GM13977 (cell line): ENCODE measurements at regions not wholly inside any gene's neighbourhood (a gene's known extent, or its start where the extent isn't known, plus 50 kb on each side); places are given as distances from the start of the nearest gene placed in this dataset.

Source experiments
- DNase-seq: peaks from one replicate; pipeline ENCODE4 v3.0.0; 2012; ENCODE audit warnings: low spot score
- in situ Hi-C: fragments of 300-500 bp; cut with MboI; formaldehyde crosslinking; loops from one replicate; pipeline ENCODE4 v1.12.0; 2022; ENCODE audit warnings: low sequenced_read_pairs, low pct_unique_long_range_greater_than_20kb, mixed read lengths, inconsistent platforms; ENCODE audit not compliant: unreplicated experiment
- TF ChIP-seq, protein P1 (sequence below): IDR thresholded peaks from 2 replicates; pipeline ENCODE4 v1.5.1; 2012; ENCODE audit warnings: mild to moderate bottlenecking, control low read depth; ENCODE audit not compliant: insufficient read depth; ENCODE audit errors: extremely low read depth, missing control alignments

GRCh38 chr7:131234719-131235488 is 92.8 kb upstream of the MKLN1 start:
- DNase-seq: no peak
- in situ Hi-C loops: no loop called here
- TF ChIP-seq, protein P1, sequence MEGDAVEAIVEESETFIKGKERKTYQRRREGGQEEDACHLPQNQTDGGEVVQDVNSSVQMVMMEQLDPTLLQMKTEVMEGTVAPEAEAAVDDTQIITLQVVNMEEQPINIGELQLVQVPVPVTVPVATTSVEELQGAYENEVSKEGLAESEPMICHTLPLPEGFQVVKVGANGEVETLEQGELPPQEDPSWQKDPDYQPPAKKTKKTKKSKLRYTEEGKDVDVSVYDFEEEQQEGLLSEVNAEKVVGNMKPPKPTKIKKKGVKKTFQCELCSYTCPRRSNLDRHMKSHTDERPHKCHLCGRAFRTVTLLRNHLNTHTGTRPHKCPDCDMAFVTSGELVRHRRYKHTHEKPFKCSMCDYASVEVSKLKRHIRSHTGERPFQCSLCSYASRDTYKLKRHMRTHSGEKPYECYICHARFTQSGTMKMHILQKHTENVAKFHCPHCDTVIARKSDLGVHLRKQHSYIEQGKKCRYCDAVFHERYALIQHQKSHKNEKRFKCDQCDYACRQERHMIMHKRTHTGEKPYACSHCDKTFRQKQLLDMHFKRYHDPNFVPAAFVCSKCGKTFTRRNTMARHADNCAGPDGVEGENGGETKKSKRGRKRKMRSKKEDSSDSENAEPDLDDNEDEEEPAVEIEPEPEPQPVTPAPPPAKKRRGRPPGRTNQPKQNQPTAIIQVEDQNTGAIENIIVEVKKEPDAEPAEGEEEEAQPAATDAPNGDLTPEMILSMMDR: no peak

- TF ChIP-seq, protein P1: no peak
- DNase-seq: no peak
Observed at GRCh38 chr7:131235489-131236317, 92.0 kb upstream of the MKLN1 start.

DNA sequence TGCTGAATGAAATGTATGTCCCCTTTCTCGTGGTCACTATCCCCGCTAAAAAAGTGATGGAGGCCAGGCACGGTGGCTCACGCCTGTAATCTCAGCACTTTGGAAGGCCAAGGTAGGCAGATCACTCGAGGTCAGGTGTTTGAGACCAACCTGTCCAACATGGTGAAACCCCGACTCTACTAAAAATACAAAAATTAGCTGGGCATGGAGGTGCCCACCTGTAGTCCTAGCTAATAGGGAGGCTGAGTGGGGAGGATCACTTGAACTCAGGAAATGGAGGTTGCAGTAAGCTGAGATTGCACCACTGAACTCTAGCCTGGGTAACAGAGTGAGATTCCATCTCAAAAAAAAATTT is 91.4 kb upstream of the MKLN1 start:
- DNase-seq: no peak
- TF ChIP-seq, protein P1: no peak
- in situ Hi-C loops: no loop called here

More at GRCh38 chr7:131235489-131236317, 92.0 kb upstream of the MKLN1 start:
- in situ Hi-C loops: no loop called here

DNA sequence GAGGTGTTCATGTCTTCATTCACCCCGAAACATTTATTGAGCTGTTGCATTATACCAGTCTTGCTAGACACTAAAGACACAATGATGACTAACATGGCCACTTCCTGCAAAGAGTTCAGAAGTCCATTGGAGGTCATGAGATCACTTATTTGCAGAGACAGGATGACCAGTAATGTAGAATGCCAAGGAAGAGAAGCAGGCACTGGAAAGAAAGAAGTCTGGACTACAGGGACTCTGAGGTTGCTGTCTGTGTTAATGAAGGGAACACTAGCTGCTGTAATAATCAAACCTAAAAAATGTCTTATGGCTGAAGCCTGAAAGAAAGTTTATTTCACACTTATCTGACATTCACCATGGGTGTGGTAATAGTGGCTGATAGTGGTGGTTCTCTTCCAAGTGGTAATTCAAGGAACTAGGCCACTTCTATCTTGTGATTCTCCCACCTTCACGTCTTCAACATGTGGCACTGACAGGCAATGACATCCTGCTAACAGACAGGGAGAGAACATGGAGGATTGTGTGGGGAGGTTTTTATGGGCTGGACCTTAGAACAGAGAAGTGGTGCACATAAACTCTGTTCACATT is 89.2 kb upstream of the MKLN1 start:
- in situ Hi-C loops: no loop called here
- TF ChIP-seq, protein P1: no peak
- no peak for DNase-seq

DNA sequence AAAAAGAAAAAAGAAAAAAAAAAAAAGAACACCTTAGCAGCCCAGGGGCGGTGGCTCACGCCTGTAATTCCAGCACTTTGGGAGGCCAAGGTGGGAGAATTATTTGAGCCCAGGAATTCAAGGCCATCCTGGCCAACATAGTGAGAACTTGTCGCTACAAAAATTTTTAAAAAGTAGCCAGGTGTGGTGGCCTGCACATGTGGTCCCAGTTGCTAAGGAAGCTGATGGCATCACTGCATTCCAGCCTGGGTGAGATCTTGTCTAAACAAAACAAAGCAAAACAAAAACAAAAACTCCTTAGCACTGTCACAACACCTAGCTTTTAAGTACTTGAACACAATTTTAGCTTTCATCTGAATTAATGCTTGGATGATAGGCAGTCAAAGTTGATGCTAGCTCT is 86.3 kb upstream of the MKLN1 start:
- TF ChIP-seq, protein P1: no peak
- in situ Hi-C loops: no loop called here
- DNase-seq: no peak

DNA sequence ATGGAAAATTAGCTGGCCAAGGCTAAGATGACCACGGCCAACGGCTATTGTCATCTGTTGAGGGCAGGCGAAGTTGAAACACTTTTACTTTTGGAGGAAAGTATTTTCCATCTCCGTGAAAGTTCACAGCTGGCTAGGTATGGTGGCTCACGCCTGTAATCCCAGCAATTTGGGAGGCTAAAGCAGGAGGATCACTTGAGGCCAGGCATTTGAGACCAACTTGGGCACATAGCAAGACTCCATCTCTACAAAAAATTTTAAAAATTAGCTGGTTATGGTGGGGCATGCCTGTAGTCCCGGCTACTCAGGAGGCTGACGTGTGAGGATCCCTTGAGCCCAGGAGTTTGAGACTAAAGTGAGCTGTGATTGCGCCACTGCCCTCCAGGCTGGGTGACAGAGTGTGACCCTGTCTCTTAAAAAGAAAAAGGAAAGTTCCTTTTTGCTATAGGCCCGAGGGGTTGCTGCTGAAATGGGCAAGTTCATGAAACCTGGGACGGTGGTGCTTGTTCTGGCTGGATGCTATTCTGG is 85.5 kb upstream of the MKLN1 start:
- in situ Hi-C loops: no loop called here
- TF ChIP-seq, protein P1: no peak
- no peak for DNase-seq
